HG02943 (cell line): ENCODE measurements at regions not wholly inside any gene's neighbourhood (a gene's known extent, or its start where the extent isn't known, plus 50 kb on each side); places are given as distances from the start of the nearest gene placed in this dataset.
"Not testable (repeated sequence)": the region's sequence is repeated elsewhere in the genome, so short reads cannot be mapped to it uniquely, and the experiment has no call there.

ENCODE experiments used
- ATAC-seq: cut with Tn5 transposase; IDR thresholded peaks from one replicate; pipeline ENCODE4 v1.9.1; 2021; ENCODE audit warnings: mild to moderate bottlenecking, low read depth, moderate library complexity; ENCODE audit not compliant: unreplicated experiment

DNA sequence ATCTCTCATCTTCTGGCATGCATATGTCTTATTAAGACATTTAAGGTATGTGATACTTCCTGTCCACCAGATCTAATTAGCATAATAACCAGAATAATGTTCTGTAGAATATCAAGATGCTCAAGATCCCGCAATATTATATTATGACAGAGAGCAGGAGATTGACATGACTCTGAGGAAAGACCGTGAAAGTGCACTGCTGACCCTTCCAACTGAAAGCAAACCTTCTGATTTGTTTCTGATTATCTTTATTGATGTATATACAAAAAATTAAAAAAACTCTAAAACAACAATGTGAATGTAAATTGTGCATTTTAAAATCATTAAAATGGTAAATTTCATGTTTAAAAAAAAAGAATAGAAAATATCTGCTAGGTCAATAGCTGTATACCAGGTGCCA, 184.4 kb upstream of the TMEM45B start:
- no peak for ATAC-seq

DNA sequence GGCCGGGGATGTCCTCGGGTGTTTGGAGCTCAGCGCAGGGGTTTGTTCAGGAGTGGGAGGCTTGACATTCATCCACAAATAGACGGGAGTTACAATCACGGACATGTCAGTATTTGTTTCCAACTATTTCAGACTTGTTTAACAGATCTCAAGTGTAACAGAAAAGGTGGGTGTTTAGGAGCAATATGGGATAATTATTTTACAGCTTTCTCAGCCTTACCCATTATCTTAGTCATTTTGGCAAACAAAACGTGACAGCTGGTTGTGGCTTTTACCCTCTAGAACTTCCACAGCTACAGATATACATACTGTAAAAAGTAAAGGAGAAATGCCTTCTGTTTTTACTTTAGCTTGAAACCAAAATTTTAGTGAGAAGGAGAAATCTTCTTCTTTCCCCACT, 178.7 kb upstream of the TMEM45B start:
- no peak for ATAC-seq

DNA sequence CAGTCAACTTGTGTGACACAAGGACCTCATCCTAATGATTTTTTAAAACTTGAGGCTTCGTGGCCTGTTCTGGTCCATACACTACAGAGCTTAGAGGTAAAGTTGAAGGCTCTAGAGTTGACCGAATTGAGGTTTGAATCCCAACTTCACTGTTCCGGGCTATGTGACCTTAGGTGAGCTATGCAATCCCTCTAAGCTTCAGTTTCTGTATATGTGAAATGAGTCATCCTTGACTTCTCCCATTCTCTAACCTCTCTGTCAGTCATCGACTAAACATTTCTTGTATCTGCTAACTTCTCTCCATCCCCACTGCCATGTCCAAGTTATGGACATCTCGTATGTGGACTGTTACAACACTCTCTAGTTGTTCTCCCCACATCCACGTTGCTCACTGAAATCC, 178.2 kb upstream of the TMEM45B start:
- no peak for ATAC-seq

DNA sequence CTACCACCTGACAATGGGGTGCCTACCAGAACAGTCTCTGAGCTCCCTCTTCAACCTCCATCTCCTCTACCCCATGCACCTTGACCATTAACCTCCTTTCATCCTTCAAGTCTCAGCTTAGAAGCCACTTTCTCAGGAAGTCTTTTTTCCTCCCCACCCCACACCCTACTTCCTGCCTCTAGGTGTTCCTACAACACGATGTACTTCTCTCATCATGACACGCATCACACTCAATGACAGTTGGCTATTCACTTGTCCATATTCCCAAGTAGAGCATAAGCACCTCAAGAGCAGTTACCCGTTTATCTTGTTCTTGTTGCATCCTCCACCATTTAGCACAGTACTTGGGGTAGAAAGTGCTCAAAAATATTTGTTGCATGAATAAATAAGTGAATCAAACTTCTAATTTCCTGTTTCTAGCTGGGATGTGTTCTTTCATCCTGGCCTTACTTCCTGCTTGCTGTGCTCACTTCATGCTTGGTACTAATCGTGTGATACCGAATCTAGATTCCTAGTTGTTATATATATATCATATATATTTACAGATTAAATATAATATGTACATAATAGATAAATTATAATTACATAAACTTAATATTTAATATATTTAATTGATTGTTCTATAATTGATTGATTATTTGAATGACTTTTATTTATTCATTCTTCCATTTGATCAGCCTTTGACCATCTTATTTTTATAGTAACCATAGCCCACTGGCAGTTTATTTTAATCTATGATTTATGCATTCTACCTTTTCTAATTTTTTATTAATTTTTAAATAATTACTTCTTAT, 177.5 kb upstream of the TMEM45B start:
- no peak for ATAC-seq

DNA sequence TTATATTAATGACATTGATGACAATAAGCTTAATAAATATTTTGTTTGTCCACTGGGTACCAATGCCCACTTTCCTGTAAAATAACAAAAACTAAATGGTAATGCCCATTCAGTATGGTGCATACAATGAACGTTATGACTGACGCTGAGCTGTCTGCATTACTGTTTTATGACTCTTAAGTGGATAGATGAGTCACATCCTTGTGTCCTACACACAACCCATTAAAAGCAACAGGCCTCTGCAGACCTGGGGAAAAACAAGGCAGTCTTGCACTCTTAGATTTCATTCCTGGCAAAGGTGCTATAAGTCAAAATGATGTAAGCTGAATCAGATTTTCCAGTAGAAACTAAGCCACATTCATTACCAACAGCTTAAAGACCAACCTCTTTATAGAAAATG, 176.3 kb upstream of the TMEM45B start:
- no peak for ATAC-seq

DNA sequence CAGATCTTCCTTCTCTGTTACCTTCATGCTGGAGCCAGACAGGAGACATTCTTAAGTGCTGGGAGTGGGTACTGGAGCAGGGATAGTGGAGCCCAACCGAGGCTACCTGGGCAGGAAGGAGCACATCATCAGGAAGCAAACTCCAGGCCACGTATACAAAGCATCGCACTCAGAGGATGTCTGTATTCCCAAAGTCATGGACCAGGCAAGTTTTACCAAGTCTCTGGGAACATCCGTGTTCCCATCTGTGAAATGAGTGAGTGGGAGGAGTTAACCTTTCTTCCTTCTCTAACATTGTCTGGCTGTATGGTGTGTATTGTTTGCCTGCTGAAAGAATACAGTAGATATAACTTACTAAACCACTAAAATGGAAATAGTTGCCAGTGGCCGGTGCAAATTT, 175.0 kb upstream of the TMEM45B start:
- ATAC-seq = no peak

DNA sequence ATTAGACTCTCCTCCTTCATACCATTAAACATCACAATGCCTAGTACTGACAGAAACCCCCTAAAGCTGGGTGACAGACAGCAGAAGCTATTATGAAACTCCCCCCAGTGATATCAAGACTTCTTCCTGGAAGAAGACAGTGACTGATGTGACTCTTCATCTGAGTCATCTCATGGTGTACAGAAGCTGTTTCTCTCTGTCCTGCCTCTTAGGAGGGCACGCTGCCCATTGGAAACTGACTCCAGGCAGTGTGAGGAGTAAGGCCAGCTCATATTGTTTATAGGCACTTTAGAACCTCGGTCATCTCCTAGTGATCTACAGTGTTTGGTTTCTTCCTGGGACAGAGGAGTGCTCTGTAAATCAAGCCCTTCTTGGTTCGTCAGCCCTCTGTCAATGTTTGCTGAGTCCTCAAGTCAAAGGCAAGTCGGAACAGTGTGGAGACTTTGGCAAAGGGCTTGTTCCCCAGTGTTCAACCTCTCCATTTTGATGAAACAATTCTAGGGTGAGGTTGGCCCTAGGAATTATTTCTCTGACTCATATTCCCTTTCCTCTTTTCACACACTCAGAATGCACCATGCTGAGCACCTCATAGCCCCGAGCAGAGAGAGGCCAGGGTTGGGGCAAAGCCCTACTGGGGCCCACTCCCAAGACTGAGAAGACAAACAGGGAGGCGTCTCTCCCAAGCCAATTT, 172.5 kb upstream of the TMEM45B start:
- ATAC-seq = no peak

DNA sequence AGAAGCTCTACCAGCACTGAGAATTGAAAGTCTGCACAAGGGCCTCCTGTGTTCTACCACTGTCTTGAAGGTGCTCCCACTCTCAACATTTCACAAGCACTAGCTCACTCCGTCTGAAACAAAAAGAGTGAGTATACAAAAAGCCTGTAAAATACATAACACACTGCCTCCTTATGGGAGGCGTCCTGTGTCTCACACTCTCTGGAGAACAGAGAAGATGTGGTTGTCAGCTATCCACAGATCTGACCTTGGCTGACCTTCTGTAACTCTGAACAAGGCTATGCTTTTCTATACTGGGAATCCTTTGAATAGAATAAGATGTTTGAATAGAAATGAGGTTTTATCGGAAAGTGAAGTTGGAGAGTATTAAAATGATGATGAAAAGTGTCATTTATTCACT, 171.3 kb upstream of the TMEM45B start:
- ATAC-seq = no peak

DNA sequence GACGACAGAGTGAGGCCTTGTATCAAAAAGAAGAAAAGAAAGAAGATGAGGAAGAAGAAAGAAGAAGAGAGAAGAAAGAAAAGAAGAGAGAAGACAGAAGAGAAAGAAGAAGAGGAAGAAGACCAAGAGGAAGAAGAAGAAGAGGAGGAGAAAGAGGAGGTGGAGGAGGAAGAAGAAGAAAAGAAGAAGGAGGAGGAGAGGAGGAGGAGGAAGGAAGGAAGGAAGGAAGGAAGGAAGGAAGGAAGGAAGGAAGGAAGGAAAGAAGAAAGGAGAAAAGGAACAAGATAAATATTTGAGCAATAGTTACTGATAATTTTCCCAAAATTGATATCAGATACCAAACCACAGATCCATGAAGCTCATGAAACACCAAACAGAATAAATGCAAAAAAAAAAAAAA, 169.7 kb upstream of the TMEM45B start:
- no peak for ATAC-seq

DNA sequence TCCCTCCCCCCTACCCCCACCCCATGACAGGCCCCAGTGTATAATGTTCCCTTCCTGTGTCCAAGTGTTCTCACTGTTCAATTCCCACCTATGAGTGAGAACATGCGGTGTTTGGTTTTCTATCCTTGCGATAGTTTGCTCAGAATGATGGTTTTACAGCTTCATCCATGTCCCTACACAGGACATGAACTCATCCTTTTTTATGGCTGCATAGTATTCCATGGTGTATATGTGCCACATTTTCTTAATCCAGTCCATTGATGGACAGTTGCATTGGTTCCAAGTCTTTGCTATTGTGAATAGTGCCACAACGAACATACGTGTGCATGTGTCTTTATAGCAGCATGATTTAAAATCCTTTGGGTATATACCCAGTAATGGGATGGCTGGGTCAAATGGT, 165.6 kb upstream of the TMEM45B start:
- not testable (repeated sequence) for ATAC-seq

DNA sequence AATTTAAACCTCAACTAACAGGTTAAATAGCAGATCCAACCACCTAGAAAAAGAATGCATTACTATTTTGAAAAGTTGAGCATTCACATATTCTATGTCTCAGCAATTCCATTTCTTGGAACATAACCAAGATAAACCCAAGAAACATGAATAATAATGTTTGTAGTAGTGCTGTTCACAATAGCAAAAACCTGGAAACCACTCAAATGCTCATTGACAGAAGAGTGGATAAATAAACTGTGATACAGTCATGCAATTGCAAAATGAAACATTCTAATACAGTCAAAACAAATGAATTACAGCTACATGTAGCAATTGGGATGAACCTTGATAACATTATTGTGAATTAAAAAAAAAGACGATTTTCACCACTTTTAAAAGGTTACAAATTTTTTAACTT, 162.8 kb upstream of the TMEM45B start:
- no peak for ATAC-seq

DNA sequence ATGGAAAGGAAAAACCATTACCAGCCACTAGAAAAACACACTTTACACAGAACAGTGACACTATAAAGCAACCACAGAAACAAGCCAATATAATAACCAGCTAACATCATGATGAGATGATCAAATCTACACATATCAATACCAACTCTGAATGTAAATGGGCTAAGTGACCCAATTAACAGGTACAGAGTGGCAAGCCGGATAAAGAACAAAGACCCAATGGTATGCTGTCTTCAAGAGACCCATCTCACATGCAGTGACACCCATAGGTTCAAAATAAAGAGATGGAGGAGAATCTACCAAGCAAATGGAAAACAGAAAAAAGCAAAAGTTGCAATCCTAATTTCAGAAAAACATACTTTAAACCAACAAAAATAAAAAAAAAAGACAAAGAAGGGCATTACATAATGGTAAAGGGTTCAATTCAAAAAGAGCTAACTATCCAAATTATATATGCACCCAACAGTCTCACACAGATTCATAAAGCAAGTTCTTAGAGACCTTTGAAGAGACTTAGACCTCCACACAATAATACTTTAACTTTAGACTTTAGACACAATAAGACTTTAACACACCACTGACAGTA, 160.3 kb upstream of the TMEM45B start:
- ATAC-seq = no peak

DNA sequence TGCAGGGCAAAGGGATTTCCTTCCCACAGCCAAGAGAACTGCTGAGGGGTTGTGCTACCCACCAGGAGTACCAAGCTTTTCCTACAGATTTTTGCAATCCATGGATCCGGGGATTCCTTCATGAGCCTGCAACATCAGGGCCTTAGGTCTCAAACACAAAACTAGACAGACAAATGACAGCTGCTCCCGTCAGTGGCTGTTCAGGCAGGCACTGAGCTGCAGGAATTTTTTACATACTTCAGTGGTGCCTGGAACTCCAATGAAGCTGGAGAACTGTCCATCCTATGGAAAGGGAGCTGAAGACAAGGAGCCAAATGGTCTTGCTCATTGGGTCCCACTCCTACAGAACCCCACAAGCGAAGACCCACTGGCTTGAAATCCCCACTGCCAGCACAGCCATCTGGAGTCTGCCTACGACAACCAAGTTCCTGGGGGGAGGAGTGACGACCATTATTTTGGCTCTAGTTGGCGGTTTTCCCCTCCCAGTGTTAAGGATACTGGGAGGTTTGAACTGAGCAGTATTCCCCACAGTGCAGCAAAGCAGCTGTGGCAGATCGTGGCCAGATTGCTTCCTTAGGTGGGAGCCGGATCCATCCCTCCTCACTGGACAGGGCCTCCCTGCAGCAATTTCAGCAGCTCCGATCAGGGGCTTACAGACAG, 157.7 kb upstream of the TMEM45B start:
- no peak for ATAC-seq

DNA sequence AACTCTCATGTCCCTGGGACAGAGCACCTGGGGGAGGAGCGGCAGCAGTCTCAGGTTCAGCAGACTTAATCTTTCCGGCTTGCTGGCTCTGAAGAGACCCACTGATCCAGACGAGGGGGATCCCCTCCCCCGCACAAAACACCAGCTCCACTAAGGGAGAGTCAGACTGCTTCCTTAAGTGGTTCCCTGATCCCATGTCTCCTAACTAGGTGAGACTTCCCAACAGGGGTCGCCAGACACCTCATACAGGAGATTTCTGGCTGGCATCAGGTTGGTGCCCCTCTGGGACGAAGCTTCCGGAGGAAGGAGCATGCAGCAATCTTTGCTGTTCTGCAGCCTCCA, 157.2 kb upstream of the TMEM45B start:
- no peak for ATAC-seq

DNA sequence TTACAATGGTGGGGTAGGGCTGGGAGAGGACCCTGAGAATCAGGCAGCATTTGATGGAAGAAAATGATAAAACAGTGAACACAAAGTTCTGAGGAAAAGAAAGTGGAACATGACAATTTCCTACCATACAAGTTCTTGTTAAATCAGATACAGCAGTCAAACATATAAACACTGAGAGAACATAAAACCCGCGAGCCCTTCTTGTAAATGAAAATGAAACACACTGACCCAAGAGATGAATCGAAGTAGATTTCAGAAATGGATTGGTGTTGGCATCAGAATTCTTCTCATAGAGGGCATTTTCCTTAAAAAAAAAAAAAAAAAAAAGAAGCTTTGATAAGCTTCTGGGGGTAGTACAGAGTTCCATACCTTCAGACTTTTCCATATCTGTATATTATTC, 134.7 kb upstream of the TMEM45B start:
- ATAC-seq = no peak

DNA sequence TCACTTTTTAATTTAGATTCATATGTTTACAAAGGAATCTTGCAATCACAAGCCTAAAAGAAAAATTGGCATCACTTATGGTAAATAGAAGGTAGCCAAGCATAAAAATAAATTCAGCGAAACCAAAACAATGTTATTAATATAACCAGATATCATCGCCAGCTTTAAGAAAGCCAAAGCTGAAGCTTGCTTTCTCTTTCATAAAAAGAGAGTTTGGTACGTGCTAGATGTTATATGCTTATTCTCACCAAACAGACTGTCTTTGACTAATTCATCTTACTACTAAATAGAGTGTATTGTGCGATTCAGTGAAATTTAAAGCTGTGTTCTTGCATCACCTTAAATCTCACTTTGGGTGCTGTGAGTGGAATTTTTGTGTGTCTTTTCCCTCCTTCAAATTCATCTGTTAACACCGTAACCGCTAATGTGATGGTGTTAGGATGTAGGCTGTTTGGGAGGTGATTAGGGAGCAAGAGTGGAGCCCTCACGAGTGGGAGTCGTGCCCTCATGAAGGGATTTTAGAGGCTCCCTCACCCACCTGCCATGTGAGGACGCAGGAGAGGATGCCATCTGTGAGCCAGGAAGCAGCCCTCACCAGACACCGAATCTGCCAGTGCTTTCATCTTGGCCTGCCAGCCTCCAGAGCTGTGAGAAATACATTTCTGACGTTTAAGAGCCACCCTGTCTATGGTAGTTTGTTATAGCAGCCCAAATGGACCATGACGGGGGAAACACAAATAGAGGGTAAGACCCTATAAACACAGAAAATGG, 134.1 kb upstream of the TMEM45B start:
- ATAC-seq = no peak

DNA sequence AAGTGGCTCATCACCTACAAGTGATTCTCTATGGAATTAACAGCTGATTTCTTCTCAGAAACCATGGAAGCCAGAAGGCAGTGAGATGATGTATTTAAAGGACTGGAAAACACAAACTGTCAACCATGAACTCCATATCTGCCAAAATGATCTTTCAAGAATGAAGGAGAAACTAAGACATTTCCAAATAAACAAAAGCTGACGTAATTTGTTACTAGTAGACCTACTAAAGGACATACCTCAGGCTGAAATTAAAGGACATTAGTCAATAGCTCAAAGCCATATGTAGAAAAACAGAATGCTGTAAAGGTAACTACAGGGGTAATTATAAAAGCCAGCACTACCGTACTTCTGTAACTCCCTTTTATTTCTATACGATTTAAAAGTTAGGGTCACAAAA, 129.4 kb upstream of the TMEM45B start:
- no peak for ATAC-seq

DNA sequence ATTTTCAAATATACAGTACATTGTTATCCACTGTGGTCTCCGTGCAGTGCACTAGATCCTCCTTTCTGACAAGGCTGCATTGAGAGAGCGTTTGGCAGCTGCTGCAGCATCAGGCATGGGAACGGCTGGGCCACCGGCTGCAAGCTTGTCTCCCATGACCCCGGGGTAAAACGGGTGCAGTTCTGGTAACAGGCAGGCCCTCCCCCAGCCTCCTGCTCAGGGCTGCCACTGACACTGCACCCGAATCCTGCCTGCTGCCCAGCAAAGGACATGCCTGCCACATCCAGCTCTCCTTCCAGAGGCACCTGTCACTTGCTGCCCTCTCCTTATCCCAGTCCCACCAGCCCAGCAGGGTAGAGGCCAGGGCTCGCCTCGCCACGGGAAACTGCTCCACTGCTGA, 124.5 kb upstream of the TMEM45B start:
- no peak for ATAC-seq

DNA sequence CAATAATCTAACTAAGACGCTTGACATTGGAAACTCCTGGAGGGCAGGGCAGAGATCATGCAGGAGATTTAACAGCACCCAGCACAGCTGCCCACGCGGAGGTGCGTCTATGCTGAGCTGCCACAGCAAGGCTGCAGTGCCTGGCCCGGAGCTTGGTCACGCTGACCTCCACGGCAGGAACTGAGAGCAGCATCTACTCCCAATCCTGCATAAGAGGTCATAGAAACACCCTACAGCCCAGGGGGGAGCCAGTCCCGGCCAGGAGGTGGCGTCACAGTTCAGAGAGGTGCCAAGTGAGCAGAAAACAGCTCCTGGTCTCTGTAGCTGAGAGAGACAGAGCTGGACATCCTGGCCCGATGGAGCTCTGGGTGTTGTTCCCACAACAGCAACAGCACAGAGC, 121.1 kb upstream of the TMEM45B start:
- ATAC-seq = no peak

DNA sequence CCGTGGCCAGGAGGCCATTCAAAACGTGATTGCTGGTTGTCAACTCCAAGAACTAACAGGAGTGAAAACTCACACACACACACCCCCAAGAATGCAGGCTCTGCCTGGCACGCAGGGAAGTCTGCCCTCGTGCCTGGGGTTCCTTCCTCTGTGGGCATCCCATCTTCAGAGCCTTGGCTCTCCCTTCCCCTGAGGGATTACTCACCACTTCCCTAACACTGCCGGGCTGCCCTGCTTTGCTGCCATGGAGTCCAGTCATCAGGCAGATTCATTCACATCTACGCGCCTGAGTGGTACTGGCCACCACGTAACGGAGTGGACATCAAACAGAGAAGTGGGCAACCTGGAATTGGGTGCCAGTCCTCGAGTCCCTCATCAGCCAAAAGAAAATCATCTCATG, 120.7 kb upstream of the TMEM45B start:
- ATAC-seq = no peak
